IMR-90 (cell line): ENCODE measurements at regions not wholly inside any gene's neighbourhood (a gene's known extent, or its start where the extent isn't known, plus 50 kb on each side); places are given as distances from the start of the nearest gene placed in this dataset.

ENCODE experiments used
- ATAC-seq: fragments of 200-7000 bp; cut with Tn5 transposase; 2 replicates; pipeline ENCODE4 v1.9.1; 2020; ENCODE audit warnings: low read depth, mild to moderate bottlenecking, moderate library complexity
- BruUV-seq: library from RNA; stranded (reverse); fragments of 400-500 nt; replicated peaks from 2 replicates; lab custom pipeline; 2021; lab: Mats Ljungman, UMichigan
- CTCF ChIA-PET: fragments of 300-600 bp; formaldehyde crosslinking; extraction: SDS; loops from one replicate; lab custom pipeline; 2021; ENCODE audit warnings: antibody characterized with exemption; lab: Yijun Ruan, JAX
- POLR2A ChIA-PET: fragments of 300-600 bp; sonication (Branson Sonifier 250); formaldehyde crosslinking; loops from one replicate; lab custom pipeline; 2022; ENCODE audit warnings: antibody characterized with exemption; ENCODE audit not compliant: unreplicated experiment; lab: Charles Lee
- DNase-seq: peaks from one replicate; pipeline ENCODE4 v3.0.0; 2013
- H2AFZ ChIP-seq: replicated peaks from 2 replicates; pipeline ENCODE3; 2013; ENCODE audit warnings: low read length, mild to moderate bottlenecking; ENCODE audit not compliant: poor library complexity
- H2AK5ac ChIP-seq: 2 replicates; pipeline ENCODE4 v1.6.1; 2013; ENCODE audit warnings: low read depth, low read length, inconsistent platforms
- H2AK9ac ChIP-seq: replicated peaks from 2 replicates; pipeline ENCODE3; 2013; ENCODE audit warnings: mild to moderate bottlenecking, low read depth, low read length, moderate library complexity; ENCODE audit not compliant: poor library complexity
- H2BK120ac ChIP-seq: 2 replicates; pipeline ENCODE4 v1.6.1; 2013; ENCODE audit warnings: low read depth, low read length, inconsistent platforms
- H2BK15ac ChIP-seq: 3 replicates; pipeline ENCODE4 v1.6.1; 2013; ENCODE audit warnings: low read depth, low read length, inconsistent platforms
- H2BK20ac ChIP-seq: 2 replicates; pipeline ENCODE4 v1.6.1; 2013; ENCODE audit warnings: low read depth, mild to moderate bottlenecking, inconsistent platforms, low read length, moderate library complexity
- H2BK5ac ChIP-seq: 2 replicates; pipeline ENCODE4 v1.6.1; 2013; ENCODE audit warnings: mild to moderate bottlenecking, low read depth, low read length, inconsistent platforms; ENCODE audit not compliant: poor library complexity, severe bottlenecking
- H3K14ac ChIP-seq: replicated peaks from 2 replicates; pipeline ENCODE4 v1.6.1; 2013; ENCODE audit warnings: low read depth, low read length, inconsistent platforms
- H3K18ac ChIP-seq: 2 replicates; pipeline ENCODE4 v1.6.1; 2013; ENCODE audit warnings: low read depth, low read length, control low read depth
- H3K23ac ChIP-seq: 2 replicates; pipeline ENCODE4 v1.6.1; 2013; ENCODE audit warnings: low read depth, low read length, inconsistent platforms
- H3K27ac ChIP-seq: 2 replicates; pipeline ENCODE4 v1.5.1; 2013; ENCODE audit warnings: mild to moderate bottlenecking, control low read depth, low read length; ENCODE audit not compliant: insufficient read depth
- H3K27me3 ChIP-seq: 2 replicates; pipeline ENCODE4 v1.6.1; 2013; ENCODE audit warnings: low read length; ENCODE audit not compliant: control insufficient read depth, insufficient read depth
- H3K36me3 ChIP-seq: 2 replicates; pipeline ENCODE4 v1.6.1; 2013; ENCODE audit warnings: low read length, mixed read lengths; ENCODE audit not compliant: control insufficient read depth, insufficient read depth
- H3K4ac ChIP-seq: 2 replicates; pipeline ENCODE4 v1.6.1; 2013; ENCODE audit warnings: low read depth, low read length, inconsistent platforms
- H3K4me1 ChIP-seq: 2 replicates; pipeline ENCODE4 v1.6.1; 2013; ENCODE audit warnings: low read length, mixed read lengths; ENCODE audit not compliant: control insufficient read depth, insufficient read depth
- H3K4me2 ChIP-seq: 2 replicates; pipeline ENCODE4 v1.6.1; 2013; ENCODE audit warnings: low read depth, mild to moderate bottlenecking, control low read depth, low read length, moderate library complexity
- H3K4me3 ChIP-seq: 2 replicates; pipeline ENCODE4 v1.5.1; 2013; ENCODE audit warnings: low read depth, mild to moderate bottlenecking, control low read depth, low read length, moderate library complexity; ENCODE audit not compliant: insufficient read depth
- H3K56ac ChIP-seq: 2 replicates; pipeline ENCODE4 v1.6.1; 2013; ENCODE audit warnings: low read length, inconsistent platforms; ENCODE audit not compliant: insufficient read depth; ENCODE audit errors: extremely low read depth
- H3K79me1 ChIP-seq, 2 experiments: 2 replicates each; pipeline ENCODE4 v1.6.1; 2013; ENCODE audit warnings: low read length in 2 of 2, inconsistent platforms in 1 of 2, low read depth in 1 of 2
- H3K9ac ChIP-seq: 2 replicates; pipeline ENCODE4 v1.6.1; 2013; ENCODE audit warnings: low read depth, low read length, control low read depth
- H3K9me1 ChIP-seq: 2 replicates; pipeline ENCODE4 v1.6.1; 2013; ENCODE audit warnings: low read length, inconsistent platforms; ENCODE audit not compliant: insufficient read depth
- H3K9me3 ChIP-seq: 2 replicates; pipeline ENCODE4 v1.6.1; 2013; ENCODE audit warnings: low read length; ENCODE audit not compliant: control insufficient read depth, insufficient read depth
- H4K20me1 ChIP-seq: 2 replicates; pipeline ENCODE4 v1.6.1; 2013; ENCODE audit warnings: low read length, inconsistent platforms; ENCODE audit not compliant: insufficient read depth
- H4K5ac ChIP-seq: 2 replicates; pipeline ENCODE4 v1.6.1; 2013; ENCODE audit warnings: mild to moderate bottlenecking, low read depth, low read length, control low read depth
- H4K8ac ChIP-seq, 2 experiments: 2 replicates each; pipeline ENCODE4 v1.6.1; 2013; ENCODE audit warnings: low read depth in 2 of 2, low read length in 2 of 2, control low read depth in 1 of 2, inconsistent platforms in 1 of 2
- H4K91ac ChIP-seq: 2 replicates; pipeline ENCODE4 v1.6.1; 2013; ENCODE audit warnings: low read depth, low read length, inconsistent platforms; ENCODE audit not compliant: insufficient read depth
- BHLHE40 ChIP-seq: fragments of 150-350 bp; IDR thresholded peaks from 2 replicates; pipeline ENCODE4 v1.6.1; 2016; ENCODE audit warnings: mild to moderate bottlenecking, low read depth, low read length
- FOS ChIP-seq: fragments of 150-350 bp; IDR thresholded peaks from 2 replicates; pipeline ENCODE4 v1.6.1; 2016; ENCODE audit warnings: low read depth, low read length
- MAFK ChIP-seq: IDR thresholded peaks from 2 replicates; pipeline ENCODE4 v1.6.1; 2012; ENCODE audit warnings: low read depth, low read length, improper control_type of control experiment
- MXI1 ChIP-seq: IDR thresholded peaks from 2 replicates; pipeline ENCODE4 v1.6.1; 2012; ENCODE audit warnings: low read depth, mild to moderate bottlenecking, low read length, moderate library complexity, borderline replicate concordance
- NFE2L2 ChIP-seq: fragments of 150-350 bp; IDR thresholded peaks from 2 replicates; pipeline ENCODE4 v1.6.1; 2016; ENCODE audit warnings: low read depth, mild to moderate bottlenecking, low read length
- RCOR1 ChIP-seq: IDR thresholded peaks from 2 replicates; pipeline ENCODE4 v1.6.1; 2012; ENCODE audit warnings: mild to moderate bottlenecking, low read length, improper control_type of control experiment; ENCODE audit not compliant: insufficient replicate concordance
- RFX5 ChIP-seq: IDR thresholded peaks from 2 replicates; pipeline ENCODE4 v1.8.0; 2012; ENCODE audit warnings: low read depth, mild to moderate bottlenecking, low read length, moderate library complexity
- USF2 ChIP-seq: fragments of 150-350 bp; IDR thresholded peaks from 2 replicates; pipeline ENCODE4 v1.6.1; 2017; ENCODE audit warnings: mild to moderate bottlenecking, antibody characterized with exemption, low read length, low read depth
- whole genome bisulfite sequencing, 2 experiments: methylation state at CpG; one replicate each; pipeline versions ENCODE4 v1.1.5 to v1.1.7; 2013; ENCODE audit warnings: missing lambda C conversion rate in 2 of 2; ENCODE audit not compliant: insufficient read length in 1 of 2; ENCODE audit errors: extremely low coverage in 2 of 2; 5-methylcytosine and 5-hydroxymethylcytosine counted together
- dilution Hi-C: fragments of 300-500 bp; cut with HindIII; formaldehyde crosslinking; loops from one replicate; pipeline ENCODE4 v1.14.3; 2018; ENCODE audit warnings: low sequenced_read_pairs; ENCODE audit not compliant: unreplicated experiment
- in situ Hi-C: fragments of 300-500 bp; cut with MboI; formaldehyde crosslinking; loops from 3 replicates; pipeline ENCODE4 v1.14.3; 2019; ENCODE audit warnings: low sequenced_read_pairs, inconsistent platforms, mixed read lengths
- intact Hi-C: fragments of 100-400 bp; cut with micrococcal nuclease; formaldehyde crosslinking; loops from 2 replicates; pipeline ENCODE4 v1.10.0; 2022

- no peak overlapping the region for H3K9ac ChIP-seq
- no peak overlapping the region for H3K4me2 ChIP-seq
- no peak for ATAC-seq
- H3K36me3 ChIP-seq, result no peaks in the 10 kb centered on the region
- no peaks in the 10 kb centered on the region for H3K9me3 ChIP-seq
- in situ Hi-C loops (no loop called here), dilution Hi-C loops (no loop called here), intact Hi-C loops (no loop called here)
- H2BK20ac ChIP-seq, result no peak overlapping the region
- no peak overlapping the region for H3K56ac ChIP-seq
- no peak overlapping the region for H3K18ac ChIP-seq
- no peak overlapping the region for H2BK5ac ChIP-seq
- H3K23ac ChIP-seq, result no peak overlapping the region
- H3K14ac ChIP-seq, result no peak overlapping the region
- no TSS peak for BruUV-seq
- H4K91ac ChIP-seq, result no peak overlapping the region
- peaks cover 8% of the 10 kb centered on the region; the same call in 1 of the 2 replicates for H3K9me1 ChIP-seq
- WGBS, 2 experiments, result no CpG with 5 or more reads among the region's 4 CpGs
- no peak overlapping the region for H2BK15ac ChIP-seq
- H2AK9ac ChIP-seq, result no peak overlapping the region
- no peak for DNase-seq
- TF ChIP-seq RCOR1 (no peak), MXI1 (no peak), RFX5 (no peak), BHLHE40 (no peak), USF2 (no peak), NFE2L2 (no peak), MAFK (no peak), FOS (no peak)
- no peak overlapping the region for H4K5ac ChIP-seq
- CTCF ChIA-PET, result no interaction called here
- POLR2A ChIA-PET, result no interaction called here
- H3K4me1 ChIP-seq, result no peaks in the 10 kb centered on the region
- no peaks in the 10 kb centered on the region for H3K79me1 ChIP-seq
- H4K8ac ChIP-seq, result no peak overlapping the region
- no peak overlapping the region for H2AK5ac ChIP-seq
- no peak overlapping the region for H2BK120ac ChIP-seq
- H4K20me1 ChIP-seq, result no peaks in the 10 kb centered on the region
- no peak overlapping the region for H3K4me3 ChIP-seq
- H3K27ac ChIP-seq, result no peak overlapping the region
- H3K4ac ChIP-seq, result no peak overlapping the region
- H2AFZ ChIP-seq, result no peak overlapping the region
- H3K27me3 ChIP-seq, result no peaks in the 10 kb centered on the region
Observed at GRCh38 chr2:143852759-143853158, 667.2 kb downstream of the ZEB2 start.
